ENCODE measurements at regions not wholly inside any gene's neighbourhood (a gene's known extent, or its start where the extent isn't known, plus 50 kb on each side); places are given as distances from the start of the nearest gene placed in this dataset.

DNA sequence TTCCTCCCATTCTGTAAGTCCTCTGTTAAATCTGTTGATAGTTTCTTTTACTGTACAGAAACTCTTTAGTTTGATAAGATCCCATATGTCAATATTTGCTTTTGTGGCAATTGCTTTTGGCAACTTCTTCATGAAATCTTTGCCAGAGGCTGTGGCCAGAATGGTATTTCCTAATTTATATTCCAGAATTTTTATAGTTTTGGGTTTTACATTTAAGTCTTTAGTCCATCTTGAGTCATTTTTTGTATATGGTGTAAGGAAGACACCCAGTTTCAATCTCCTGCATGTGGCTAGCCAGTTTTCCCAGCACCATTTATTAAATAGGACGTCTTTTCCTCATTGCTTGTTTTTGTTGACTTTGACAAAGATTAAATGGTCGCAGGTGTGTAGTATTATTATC lies 372.4 kb upstream of the CADM2 start:
- TF ChIP-seq BRCA1 (IDR thresholded peaks at IDR 0.05; ENCODE audit: low read depth, low read length) (no peak), MAFK (IDR thresholded peaks at IDR 0.05; ENCODE audit: low read depth, low read length) (no peak)
